HG03575 (cell line): ENCODE measurements at regions not wholly inside any gene's neighbourhood (a gene's known extent, or its start where the extent isn't known, plus 50 kb on each side); places are given as distances from the start of the nearest gene placed in this dataset.

ENCODE experiments used
- ATAC-seq: cut with Tn5 transposase; IDR thresholded peaks from one replicate; pipeline ENCODE4 v1.9.1; 2021; ENCODE audit not compliant: unreplicated experiment, insufficient number of reproducible peaks, low FRiP score; ENCODE audit errors: extremely low read depth

DNA sequence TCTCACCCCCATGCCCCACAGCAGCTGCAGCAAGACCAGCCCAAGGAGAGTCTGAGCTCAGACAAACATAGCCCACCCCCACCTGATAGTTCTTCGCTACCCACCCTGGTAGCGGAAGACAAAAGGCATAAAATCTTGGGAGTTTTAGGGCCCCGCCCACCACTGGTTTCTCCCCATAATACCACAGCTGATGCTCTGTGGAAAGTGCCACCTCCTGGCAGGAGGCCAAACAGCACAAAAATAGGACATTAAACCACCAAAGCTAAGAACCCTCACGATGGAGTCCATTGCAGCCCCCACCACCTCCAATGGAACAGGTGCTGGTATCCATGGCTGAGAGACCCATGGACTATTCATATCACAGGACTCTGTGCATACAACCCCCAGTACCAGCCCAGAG is 226.7 kb downstream of the SNCA start:
- no peak for ATAC-seq

- ATAC-seq: no peak
Measured at GRCh38 chr4:89609756-89610155, 227.2 kb downstream of the SNCA start.

- no peak for ATAC-seq
Measured at GRCh38 chr4:89604951-89605350, 232.0 kb downstream of the SNCA start.

DNA sequence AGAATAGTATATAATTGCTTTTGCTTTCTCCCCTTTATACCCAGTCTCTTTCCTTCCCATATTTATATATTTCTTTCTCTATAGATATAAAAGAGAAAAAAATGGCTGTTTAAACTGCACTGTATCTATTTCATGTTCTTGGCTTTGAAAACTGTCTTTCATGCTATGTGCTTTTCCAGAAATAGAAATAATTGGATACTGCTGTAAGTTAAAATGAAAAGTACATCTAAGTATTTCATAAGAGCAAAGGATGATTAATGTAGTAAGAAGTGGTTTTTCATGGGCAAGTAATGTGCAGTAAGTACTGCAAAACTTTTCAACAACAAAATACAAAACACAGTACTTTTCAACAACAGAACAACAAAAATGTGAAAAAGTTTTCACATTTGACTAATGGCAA is 237.9 kb downstream of the SNCA start:
- ATAC-seq: no peak

DNA sequence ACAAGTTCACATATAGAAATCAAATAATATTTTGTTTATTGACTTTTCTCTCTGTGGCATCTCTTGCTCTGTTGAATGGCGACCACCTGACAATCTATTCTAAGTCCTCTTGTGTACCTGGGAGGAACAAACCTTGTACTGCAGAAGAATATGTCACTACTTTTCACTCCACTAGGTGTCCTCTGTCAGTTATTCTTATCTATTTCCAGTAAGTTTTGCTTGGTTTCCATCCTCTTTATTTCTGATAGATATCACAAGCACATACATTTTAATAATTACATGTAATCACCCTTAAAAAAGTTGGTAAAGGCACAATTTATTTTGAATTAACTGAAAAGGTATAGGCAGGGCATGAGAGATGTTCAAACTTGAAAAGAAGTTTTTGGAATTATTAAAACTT is 238.4 kb downstream of the SNCA start:
- no peak for ATAC-seq

DNA sequence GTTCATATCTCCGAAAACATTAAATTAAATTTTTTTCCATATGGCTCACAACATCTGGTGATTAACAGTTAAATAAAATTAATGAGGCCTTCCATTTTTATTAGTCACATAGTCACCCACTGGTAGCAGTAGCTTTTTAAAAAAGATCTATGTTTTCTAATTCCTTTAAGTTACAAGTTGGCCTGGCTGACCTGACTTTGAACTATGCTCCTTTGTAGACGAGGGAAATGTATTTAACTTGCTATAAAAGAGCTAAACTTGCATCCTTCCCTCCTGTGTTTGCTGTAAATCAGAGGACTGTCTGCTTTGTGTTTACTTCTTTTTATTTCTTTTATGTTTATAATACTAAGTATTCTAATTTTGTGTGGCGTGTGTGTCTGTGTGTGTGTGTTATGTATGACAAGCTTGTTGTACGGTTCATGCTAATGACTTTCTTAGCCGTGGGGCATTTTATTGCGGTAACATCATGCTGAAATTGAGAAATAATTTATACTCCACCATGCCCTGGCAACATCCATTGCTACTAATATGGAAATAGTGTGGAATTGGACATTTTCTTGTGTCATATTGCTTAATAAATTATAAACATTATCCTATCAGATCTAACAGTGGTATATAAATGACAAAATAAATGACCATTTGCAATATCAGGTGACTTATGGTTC is 241.7 kb downstream of the SNCA start:
- ATAC-seq: no peak

DNA sequence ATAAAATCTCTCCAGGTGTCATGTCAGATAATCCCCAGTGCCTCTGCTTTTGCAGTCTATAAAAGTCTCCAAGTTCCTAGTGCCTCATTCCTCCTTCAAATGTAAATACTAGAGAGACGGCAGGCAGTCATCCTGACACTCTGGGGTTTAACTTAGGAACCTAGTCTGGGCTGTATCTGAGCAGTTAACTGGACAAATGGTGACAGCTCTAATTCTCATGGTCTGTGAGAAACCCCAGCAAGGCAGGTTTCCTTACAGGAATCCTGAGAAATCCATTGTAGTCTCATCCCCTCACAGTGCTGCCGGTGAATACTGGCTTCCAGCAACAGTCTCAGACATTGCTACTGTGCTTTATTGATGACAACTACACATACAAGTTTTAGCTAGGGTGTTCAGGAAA is 246.8 kb downstream of the SNCA start:
- no peak for ATAC-seq

DNA sequence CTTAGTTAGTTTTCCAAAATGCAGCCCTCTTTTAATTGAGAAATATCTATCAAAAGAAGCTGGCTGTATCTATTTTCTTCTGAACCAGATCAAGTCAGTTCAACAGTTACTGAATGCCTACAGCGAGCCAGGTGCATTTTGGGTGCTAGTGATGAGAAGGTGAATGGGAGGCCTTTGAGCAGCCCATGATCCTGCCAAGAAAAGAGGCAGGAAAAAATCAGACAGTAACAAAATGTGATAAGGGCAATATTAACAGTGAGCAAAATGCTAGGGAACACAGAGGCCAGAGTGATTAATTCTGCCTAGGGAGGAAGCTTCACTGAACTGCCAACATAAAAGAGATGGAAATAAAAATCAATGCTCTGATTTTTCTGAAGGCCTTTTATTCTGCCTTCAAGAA is 248.5 kb downstream of the SNCA start:
- ATAC-seq: no peak

GRCh38 chr4:89587364-89587763 is 249.6 kb downstream of the SNCA start:
- ATAC-seq: no peak

- ATAC-seq: no peak
Measured at GRCh38 chr4:89586864-89587263, 250.1 kb downstream of the SNCA start.

GRCh38 chr4:89586318-89586717 is 250.6 kb downstream of the SNCA start:
- ATAC-seq: no peak

DNA sequence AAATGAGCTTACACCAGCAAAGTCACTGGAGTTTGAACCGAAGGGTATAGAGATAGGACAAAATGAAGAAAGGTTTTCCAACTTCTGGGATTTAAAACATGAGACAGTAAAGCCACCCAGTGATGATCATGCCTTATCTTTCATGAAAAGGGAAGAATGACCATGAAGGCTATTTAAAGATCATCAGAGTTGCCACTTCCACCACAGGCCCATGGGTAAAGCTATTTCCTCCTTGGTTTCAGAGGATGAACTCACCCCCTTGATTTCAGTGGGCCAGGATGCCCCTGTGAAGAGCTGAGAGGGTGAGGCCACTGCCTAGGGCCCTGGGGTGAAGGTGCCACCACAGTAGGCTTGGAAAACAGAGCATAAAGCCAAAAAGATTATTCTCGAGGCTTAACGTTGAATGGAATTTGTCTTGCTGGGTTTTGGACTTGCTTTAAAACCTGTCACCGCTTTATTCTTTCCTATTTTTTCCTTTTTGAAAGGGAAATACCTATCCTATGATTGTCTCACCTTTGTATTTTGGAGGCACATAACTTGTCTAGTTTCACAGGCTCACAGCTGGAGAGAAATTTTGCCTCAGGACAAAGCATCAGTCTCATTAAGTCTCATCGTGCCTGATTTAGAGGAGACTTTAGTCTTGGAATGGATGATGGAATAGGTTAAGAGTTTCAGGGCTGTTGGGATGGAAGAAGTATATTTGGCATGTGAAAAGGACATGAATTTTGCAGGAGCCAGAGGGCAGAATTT is 254.0 kb downstream of the SNCA start:
- no peak for ATAC-seq

DNA sequence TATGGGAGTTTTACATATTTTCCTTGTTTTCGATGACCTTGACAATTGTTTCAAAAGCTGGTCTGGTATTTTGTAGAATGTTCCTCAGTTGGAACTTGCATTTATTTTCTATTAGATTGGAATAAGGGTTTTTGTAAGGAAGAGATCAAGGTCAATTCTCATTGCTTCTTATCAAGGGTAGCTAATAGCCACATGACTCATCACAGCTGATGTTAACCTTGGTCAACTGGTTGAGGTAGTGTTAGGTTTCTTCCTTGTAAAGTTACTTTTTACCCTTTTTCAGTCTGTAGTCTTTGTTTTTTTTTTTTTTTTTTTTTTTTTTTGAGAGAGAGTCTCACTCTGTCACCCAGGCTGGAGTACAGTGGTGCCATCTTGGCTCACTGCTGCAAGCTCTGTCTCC is 257.2 kb downstream of the SNCA start:
- ATAC-seq: no peak

DNA sequence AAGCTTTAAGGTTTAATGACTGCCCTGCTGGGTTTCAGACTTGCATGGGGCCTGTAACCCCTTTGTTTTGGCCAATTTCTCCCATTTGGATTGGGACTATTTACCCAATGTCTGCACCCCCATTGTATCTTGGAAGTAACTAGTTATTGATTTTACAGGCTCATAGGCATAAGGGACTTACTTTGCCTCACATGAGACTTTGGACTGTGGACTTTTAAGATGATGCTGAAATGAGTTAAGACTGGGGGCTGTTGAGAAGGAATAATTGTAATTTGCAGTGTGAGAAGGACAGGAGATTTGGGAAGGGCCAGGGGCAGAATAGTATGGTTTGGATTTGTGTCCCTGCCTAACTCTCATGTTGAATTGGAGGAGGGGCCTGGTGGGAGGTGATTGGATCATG is 260.7 kb downstream of the SNCA start:
- no peak for ATAC-seq

GRCh38 chr4:89575840-89576239 is 261.1 kb downstream of the SNCA start:
- ATAC-seq: no peak

- no peak for ATAC-seq
Measured at GRCh38 chr4:89574176-89574575, 262.8 kb downstream of the SNCA start.

DNA sequence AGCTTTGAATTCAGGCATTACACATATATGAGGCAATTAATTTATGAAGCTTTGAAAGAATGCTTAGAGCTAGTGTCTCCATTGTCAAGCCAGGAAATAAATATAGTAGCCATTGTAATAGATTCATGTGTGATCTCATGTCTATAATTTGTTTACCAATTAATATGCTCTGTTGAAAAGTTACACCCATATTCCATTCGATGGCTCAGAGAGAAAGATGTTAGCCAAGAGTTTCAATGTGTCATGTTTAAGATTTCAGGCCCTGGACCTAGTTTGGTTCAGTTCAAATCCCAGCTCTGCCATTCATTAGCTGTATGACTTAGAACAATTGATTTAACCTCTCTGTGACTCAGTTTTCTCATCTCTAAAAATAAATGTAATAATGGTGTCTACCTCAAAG is 263.3 kb downstream of the SNCA start:
- ATAC-seq: no peak

GRCh38 chr4:89572224-89572858 is 264.6 kb downstream of the SNCA start:
- no peak for ATAC-seq

- ATAC-seq: no peak
Measured at GRCh38 chr4:89570931-89571330, 263.3 kb upstream of the GPRIN3 start.

- ATAC-seq: no peak
Measured at GRCh38 chr4:89567936-89568335, 260.3 kb upstream of the GPRIN3 start.
